Kidney (tissue), 13 donors: ENCODE measurements at regions not wholly inside any gene's neighbourhood (a gene's known extent, or its start where the extent isn't known, plus 50 kb on each side); places are given as distances from the start of the nearest gene placed in this dataset.
"Not testable (repeated sequence)": the region's sequence is repeated elsewhere in the genome, so short reads cannot be mapped to it uniquely, and the experiment has no call there.

Experiments used
- DNase-seq, 5 donors: peaks; one replicate each; pipeline ENCODE4 v3.0.0-alpha.2; 2013 to 2020
- FAIRE-seq: peaks from 2 replicates; lab custom pipeline; 2012; peaks lifted over from hg19 to GRCh38; lab: Jason Lieb, UNC
- H3K27ac ChIP-seq, 2 donors: one replicate each; pipeline ENCODE4 v1.7.0; 2013; ENCODE audit warnings: low read depth in 2 of 2, low read length in 2 of 2, inconsistent platforms in 1 of 2
- H3K27me3 ChIP-seq: one replicate; pipeline ENCODE4 v1.7.1; 2013; ENCODE audit warnings: low read length, inconsistent platforms; ENCODE audit not compliant: control insufficient read depth, insufficient read depth
- H3K36me3 ChIP-seq, 3 donors: one replicate each; pipeline versions ENCODE4 v1.7.0 to v1.7.1; 2013; ENCODE audit warnings: low read length in 3 of 3, control low read depth in 1 of 3, inconsistent platforms in 1 of 3; ENCODE audit not compliant: insufficient read depth in 3 of 3, control insufficient read depth in 2 of 3
- H3K4me1 ChIP-seq, 3 donors: one replicate each; pipeline versions ENCODE4 v1.7.0 to v1.7.1; 2013; ENCODE audit warnings: low read length in 3 of 3, inconsistent platforms in 1 of 3, low read depth in 1 of 3; ENCODE audit not compliant: control insufficient read depth in 2 of 3, insufficient read depth in 2 of 3
- H3K4me3 ChIP-seq, 3 donors: one replicate each; pipeline versions ENCODE4 v1.7.0 to v1.8.1; 2013; ENCODE audit warnings: low read length in 3 of 3, control low read depth in 1 of 3, inconsistent platforms in 1 of 3
- H3K9ac ChIP-seq, 3 donors: one replicate each; pipeline versions ENCODE4 v1.7.0 to v1.7.1; 2013; ENCODE audit warnings: low read length in 3 of 3, control low read depth in 1 of 3, inconsistent platforms in 1 of 3
- H3K9me3 ChIP-seq, 3 donors: one replicate each; pipeline versions ENCODE4 v1.7.0 to v1.7.1; 2013; ENCODE audit warnings: low read length in 3 of 3, control low read depth in 1 of 3, inconsistent platforms in 1 of 3; ENCODE audit not compliant: control insufficient read depth in 2 of 3, insufficient read depth in 1 of 3
- intact Hi-C: fragments of 100-400 bp; cut with DNase I; formaldehyde crosslinking; loops from one replicate; pipeline ENCODE4 v1.11.1; 2022
- TF ChIP-seq, protein P1 (sequence below): IDR thresholded peaks from 3 replicates; pipeline ENCODE4 v1.5.1; 2012; ENCODE audit warnings: mild to moderate bottlenecking, moderate library complexity, borderline replicate concordance; ENCODE audit not compliant: insufficient read depth; ENCODE audit errors: extremely low read depth
- donor health status: control.
- donor health status: control.
- donor health status: control.
- donor health status: control.
- donor health status: control.
- donor health status: DM: yes; HTN: yes; CAD: no.
- donor health status: Normal renal cell carcinoma (clear cell type).

GRCh38 chr5:85614489-85614888, 1003.3 kb upstream of the COX7C start:
- TF ChIP-seq, protein P1, sequence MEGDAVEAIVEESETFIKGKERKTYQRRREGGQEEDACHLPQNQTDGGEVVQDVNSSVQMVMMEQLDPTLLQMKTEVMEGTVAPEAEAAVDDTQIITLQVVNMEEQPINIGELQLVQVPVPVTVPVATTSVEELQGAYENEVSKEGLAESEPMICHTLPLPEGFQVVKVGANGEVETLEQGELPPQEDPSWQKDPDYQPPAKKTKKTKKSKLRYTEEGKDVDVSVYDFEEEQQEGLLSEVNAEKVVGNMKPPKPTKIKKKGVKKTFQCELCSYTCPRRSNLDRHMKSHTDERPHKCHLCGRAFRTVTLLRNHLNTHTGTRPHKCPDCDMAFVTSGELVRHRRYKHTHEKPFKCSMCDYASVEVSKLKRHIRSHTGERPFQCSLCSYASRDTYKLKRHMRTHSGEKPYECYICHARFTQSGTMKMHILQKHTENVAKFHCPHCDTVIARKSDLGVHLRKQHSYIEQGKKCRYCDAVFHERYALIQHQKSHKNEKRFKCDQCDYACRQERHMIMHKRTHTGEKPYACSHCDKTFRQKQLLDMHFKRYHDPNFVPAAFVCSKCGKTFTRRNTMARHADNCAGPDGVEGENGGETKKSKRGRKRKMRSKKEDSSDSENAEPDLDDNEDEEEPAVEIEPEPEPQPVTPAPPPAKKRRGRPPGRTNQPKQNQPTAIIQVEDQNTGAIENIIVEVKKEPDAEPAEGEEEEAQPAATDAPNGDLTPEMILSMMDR: no peak
- Histone ChIP-seq H3K27me3 (no peaks in the 10 kb centered on the region), H3K36me3 (no peaks in the 10 kb centered on the region), H3K27ac (no peak overlapping the region), H3K4me1 (no peaks in the 10 kb centered on the region), H3K9ac (no peak overlapping the region), H3K9me3 (peaks cover 0 to 2% (median 0%) of the 10 kb centered on the region in 3 donors), H3K4me3 (no peak overlapping the region)
- intact Hi-C loops: no loop called here
- DNase-seq: no peak
- no peak for FAIRE-seq

GRCh38 chr5:85621668-85622067, 996.1 kb upstream of the COX7C start:
- Histone ChIP-seq H3K9ac (no peak overlapping the region), H3K4me3 (no peak overlapping the region), H3K27me3 (no peaks in the 10 kb centered on the region), H3K9me3 (no peaks in the 10 kb centered on the region), H3K27ac (no peak overlapping the region), H3K4me1 (no peaks in the 10 kb centered on the region), H3K36me3 (no peaks in the 10 kb centered on the region)
- TF ChIP-seq, protein P1: no peak
- no peak for DNase-seq
- no peak for FAIRE-seq
- intact Hi-C loops: no loop called here

- H3K27me3 ChIP-seq: no peaks in the 10 kb centered on the region
- H3K9me3 ChIP-seq: no peaks in the 10 kb centered on the region
- intact Hi-C loops: no loop called here
- H3K4me3 ChIP-seq: no peak overlapping the region
- DNase-seq (no peak), FAIRE-seq (no peak)
- H3K4me1 ChIP-seq: no peaks in the 10 kb centered on the region
- no peak overlapping the region for H3K27ac ChIP-seq
- TF ChIP-seq, protein P1: no peak
- H3K9ac ChIP-seq: no peak overlapping the region
- no peaks in the 10 kb centered on the region for H3K36me3 ChIP-seq
Observed at GRCh38 chr5:85628153-85628552, 989.6 kb upstream of the COX7C start.

- H3K9me3 ChIP-seq, H3K36me3 ChIP-seq, DNase-seq, H3K4me1 ChIP-seq, H3K27ac ChIP-seq, H3K4me3 ChIP-seq, FAIRE-seq, intact Hi-C loops, H3K9ac ChIP-seq, H3K27me3 ChIP-seq: not testable (repeated sequence)
Observed at GRCh38 chr5:85638495-85639125, 979.1 kb upstream of the COX7C start.
